Osteocyte (in vitro differentiated cells): ENCODE measurements at regions not wholly inside any gene's neighbourhood (a gene's known extent, or its start where the extent isn't known, plus 50 kb on each side); places are given as distances from the start of the nearest gene placed in this dataset.

Experiments
- DNase-seq: peaks from one replicate; pipeline ENCODE4 v3.0.0; 2021; ENCODE audit warnings: mixed read lengths; ENCODE audit not compliant: unreplicated experiment; ENCODE audit errors: extremely low spot score
- H3K27ac Mint-ChIP-seq: one replicate; pipeline ENCODE4 v1.8.0; 2021; ENCODE audit warnings: mild to moderate bottlenecking, mixed read lengths; ENCODE audit not compliant: unreplicated experiment
- H3K27me3 Mint-ChIP-seq: one replicate; pipeline ENCODE4 v1.8.0; 2021; ENCODE audit warnings: mixed read lengths; ENCODE audit not compliant: unreplicated experiment
- H3K36me3 Mint-ChIP-seq: one replicate; pipeline ENCODE4 v1.8.0; 2021; ENCODE audit warnings: mixed read lengths; ENCODE audit not compliant: unreplicated experiment
- H3K4me1 Mint-ChIP-seq: one replicate; pipeline ENCODE4 v1.8.0; 2021; ENCODE audit warnings: mixed read lengths; ENCODE audit not compliant: unreplicated experiment
- H3K4me3 Mint-ChIP-seq: one replicate; pipeline ENCODE4 v1.8.0; 2021; ENCODE audit warnings: mild to moderate bottlenecking, moderate library complexity, mixed read lengths; ENCODE audit not compliant: unreplicated experiment
- H3K9me3 Mint-ChIP-seq: one replicate; pipeline ENCODE4 v1.8.0; 2021; ENCODE audit warnings: mixed read lengths; ENCODE audit not compliant: unreplicated experiment
- TF ChIP-seq, protein P1 (sequence below): fragments of 200-600 bp; sonication (generic); IDR thresholded peaks from 2 replicates; pipeline ENCODE4 v1.5.0; 2021; ENCODE audit warnings: antibody characterized with exemption, mild to moderate bottlenecking, moderate library complexity

DNA sequence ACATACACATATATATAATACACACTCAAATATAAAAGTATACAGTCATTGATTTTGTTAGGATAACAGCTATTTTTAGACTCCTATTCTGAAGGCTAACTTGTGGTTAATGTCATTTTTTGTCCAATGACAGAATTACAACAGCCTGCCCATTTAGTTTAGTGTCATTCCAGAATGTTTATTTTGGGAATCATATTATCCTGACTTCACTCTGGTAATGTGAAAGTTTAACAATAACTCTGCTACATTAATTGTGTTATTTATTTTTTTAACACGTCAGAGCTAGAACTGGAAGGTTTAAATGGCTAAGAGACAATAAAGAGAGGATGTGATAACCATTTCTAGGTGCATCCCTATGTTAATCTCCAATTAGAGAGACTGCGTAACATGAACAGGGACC lies 648.1 kb downstream of the USP25 start:
- no peak overlapping the region for H3K4me3 Mint-ChIP-seq
- H3K27ac Mint-ChIP-seq: peak overlapping the region; percentile 84
- peaks cover 53% of the 10 kb centered on the region for H3K4me1 Mint-ChIP-seq
- H3K27me3 Mint-ChIP-seq: no peaks in the 10 kb centered on the region
- H3K9me3 Mint-ChIP-seq: no peaks in the 10 kb centered on the region
- TF ChIP-seq, protein P1, sequence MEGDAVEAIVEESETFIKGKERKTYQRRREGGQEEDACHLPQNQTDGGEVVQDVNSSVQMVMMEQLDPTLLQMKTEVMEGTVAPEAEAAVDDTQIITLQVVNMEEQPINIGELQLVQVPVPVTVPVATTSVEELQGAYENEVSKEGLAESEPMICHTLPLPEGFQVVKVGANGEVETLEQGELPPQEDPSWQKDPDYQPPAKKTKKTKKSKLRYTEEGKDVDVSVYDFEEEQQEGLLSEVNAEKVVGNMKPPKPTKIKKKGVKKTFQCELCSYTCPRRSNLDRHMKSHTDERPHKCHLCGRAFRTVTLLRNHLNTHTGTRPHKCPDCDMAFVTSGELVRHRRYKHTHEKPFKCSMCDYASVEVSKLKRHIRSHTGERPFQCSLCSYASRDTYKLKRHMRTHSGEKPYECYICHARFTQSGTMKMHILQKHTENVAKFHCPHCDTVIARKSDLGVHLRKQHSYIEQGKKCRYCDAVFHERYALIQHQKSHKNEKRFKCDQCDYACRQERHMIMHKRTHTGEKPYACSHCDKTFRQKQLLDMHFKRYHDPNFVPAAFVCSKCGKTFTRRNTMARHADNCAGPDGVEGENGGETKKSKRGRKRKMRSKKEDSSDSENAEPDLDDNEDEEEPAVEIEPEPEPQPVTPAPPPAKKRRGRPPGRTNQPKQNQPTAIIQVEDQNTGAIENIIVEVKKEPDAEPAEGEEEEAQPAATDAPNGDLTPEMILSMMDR: no peak
- no peak for DNase-seq
- peaks cover 4% of the 10 kb centered on the region for H3K36me3 Mint-ChIP-seq

DNA sequence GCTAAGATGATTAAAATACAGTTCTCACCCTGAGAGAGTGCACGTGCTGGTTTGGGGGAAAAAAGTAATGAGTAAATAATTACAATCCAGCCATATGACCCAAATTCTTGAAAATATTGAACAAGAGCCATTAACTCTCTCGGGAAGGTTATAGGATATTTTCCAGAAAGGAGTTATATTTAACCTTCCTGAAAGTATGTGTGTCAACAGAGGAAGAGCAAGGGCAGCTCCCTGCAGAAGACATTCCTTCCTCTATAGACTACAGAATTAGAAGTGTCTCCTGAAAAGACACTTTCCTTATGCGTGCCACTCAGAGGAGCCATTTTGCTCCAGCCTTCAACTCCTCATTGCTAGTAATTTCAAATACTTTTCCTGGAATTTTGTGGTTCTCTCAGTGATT lies 648.7 kb downstream of the USP25 start:
- H3K36me3 Mint-ChIP-seq: peaks cover 4% of the 10 kb centered on the region

DNA sequence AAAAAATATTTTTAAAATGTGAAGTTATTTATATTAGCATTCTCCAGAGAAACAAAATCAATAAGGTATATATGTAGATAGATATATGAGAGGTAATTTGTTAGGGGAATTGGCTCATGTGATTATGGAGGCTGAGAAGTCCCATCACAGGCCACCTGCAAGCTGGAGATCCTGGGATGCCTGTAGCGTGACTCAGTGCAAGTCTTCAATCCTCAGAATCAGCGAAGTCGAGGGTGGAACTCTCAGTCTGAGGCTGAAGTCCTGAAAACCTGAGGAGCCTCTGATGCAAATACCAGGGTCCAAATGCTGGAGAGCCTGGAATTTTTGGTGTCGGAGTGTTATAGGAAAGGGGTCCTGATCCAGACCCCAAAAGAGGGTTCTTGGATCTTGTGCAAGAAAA lies 658.5 kb downstream of the USP25 start:
- peaks cover 8% of the 10 kb centered on the region for H3K4me1 Mint-ChIP-seq
- H3K4me3 Mint-ChIP-seq: no peak overlapping the region
- no peak overlapping the region for H3K27ac Mint-ChIP-seq
- TF ChIP-seq, protein P1: no peak
- H3K36me3 Mint-ChIP-seq: peaks cover 15% of the 10 kb centered on the region
- H3K9me3 Mint-ChIP-seq: peaks cover 5% of the 10 kb centered on the region
- no peaks in the 10 kb centered on the region for H3K27me3 Mint-ChIP-seq
- no peak for DNase-seq

More for the DNA sequence above, 648.7 kb downstream of the USP25 start:
- Mint-ChIP-seq H3K4me1 (peaks cover 53% of the 10 kb centered on the region), H3K4me3 (peak overlapping the region; percentile 28), H3K9me3 (no peaks in the 10 kb centered on the region), H3K27ac (peak overlapping the region; percentile 84), H3K27me3 (no peaks in the 10 kb centered on the region)
- no peak for DNase-seq
- TF ChIP-seq, protein P1: peak; percentile 11

DNA sequence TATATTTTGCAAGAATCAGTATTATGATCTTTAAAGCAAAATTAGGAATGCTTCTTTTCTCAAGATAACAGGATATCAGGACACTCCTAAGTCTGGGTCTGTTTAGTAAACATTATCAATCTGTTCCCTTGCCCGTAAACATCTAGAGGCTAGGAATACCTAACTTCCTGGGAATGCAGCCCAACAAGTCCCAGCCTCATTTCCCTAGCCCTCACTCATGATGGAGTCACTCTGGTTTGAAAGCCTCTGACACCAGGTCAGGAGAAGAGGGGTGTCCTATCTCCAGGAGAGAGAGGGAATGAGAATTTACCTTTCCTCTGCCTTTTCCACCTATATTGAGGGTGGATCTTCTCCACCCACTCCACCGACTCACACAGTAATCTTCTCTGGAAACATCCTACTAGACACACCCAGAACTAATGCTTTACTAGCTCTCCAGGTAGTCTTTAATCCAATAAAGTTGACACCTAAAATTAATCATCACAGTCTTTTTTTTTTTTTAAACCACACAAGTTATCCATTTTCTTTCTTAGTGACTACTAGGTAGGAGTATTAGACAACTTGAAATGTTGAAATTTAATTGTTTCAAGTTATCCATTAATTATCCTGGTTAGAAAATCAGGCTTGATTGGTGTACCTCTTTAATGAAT lies 659.3 kb downstream of the USP25 start:
- H3K27me3 Mint-ChIP-seq: no peaks in the 10 kb centered on the region
- H3K36me3 Mint-ChIP-seq: peaks cover 15% of the 10 kb centered on the region
- DNase-seq: no peak
- TF ChIP-seq, protein P1: no peak
- H3K4me3 Mint-ChIP-seq: no peak overlapping the region
- no peak overlapping the region for H3K27ac Mint-ChIP-seq
- H3K4me1 Mint-ChIP-seq: peaks cover 8% of the 10 kb centered on the region
- peaks cover 5% of the 10 kb centered on the region for H3K9me3 Mint-ChIP-seq

DNA sequence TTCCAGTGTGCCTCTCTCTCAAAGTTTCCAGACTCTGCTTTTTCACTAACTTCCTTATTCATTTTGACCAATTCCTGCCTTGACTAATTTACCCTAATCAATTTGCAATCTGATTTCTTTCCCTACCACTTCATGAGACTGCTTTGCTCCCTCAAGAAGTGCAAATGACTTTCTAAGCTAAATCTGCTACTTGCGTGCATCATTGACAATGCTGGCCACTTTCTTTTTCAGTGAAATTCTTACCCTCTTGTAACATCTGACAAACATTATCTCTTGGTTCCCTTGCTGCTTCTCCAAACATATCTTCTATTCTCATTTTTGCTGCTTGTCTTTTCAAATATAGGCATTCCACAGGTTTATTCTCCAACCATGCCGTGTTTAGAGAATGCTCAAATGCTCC lies 659.9 kb downstream of the USP25 start:
- no peak overlapping the region for H3K27ac Mint-ChIP-seq
- peaks cover 5% of the 10 kb centered on the region for H3K9me3 Mint-ChIP-seq
- TF ChIP-seq, protein P1: no peak
- no peak overlapping the region for H3K4me3 Mint-ChIP-seq
- H3K36me3 Mint-ChIP-seq: peaks cover 13% of the 10 kb centered on the region
- H3K27me3 Mint-ChIP-seq: no peaks in the 10 kb centered on the region
- no peak for DNase-seq
- H3K4me1 Mint-ChIP-seq: peaks cover 8% of the 10 kb centered on the region
